ENCODE measurements at regions not wholly inside any gene's neighbourhood (a gene's known extent, or its start where the extent isn't known, plus 50 kb on each side); places are given as distances from the start of the nearest gene placed in this dataset.

- no peak for TF ChIP-seq CTCF (IDR thresholded peaks at IDR 0.05)
- H3K4me3 ChIP-seq, result no peak overlapping the region
- intact Hi-C loops (cut with DNase I), result no loop called here
- peaks cover under 1% of the 10 kb centered on the region for H3K27me3 ChIP-seq
- H3K27ac ChIP-seq, result no peak overlapping the region
- no peaks in the 10 kb centered on the region for H3K36me3 ChIP-seq
- no peak for ATAC-seq
- DNase-seq, result no peak
- no peaks in the 10 kb centered on the region for H3K4me1 ChIP-seq
- no peaks in the 10 kb centered on the region for H3K9me3 ChIP-seq
These were observed 270.7 kb upstream of the MSX2 start for GRCh38 chr5:174453690-174454089.

- Histone ChIP-seq H3K4me3 (no peak overlapping the region), H3K27me3 (no peaks in the 10 kb centered on the region), H3K9me3 (no peaks in the 10 kb centered on the region), H3K4me1 (no peaks in the 10 kb centered on the region), H3K27ac (no peak overlapping the region), H3K36me3 (no peaks in the 10 kb centered on the region)
- TF ChIP-seq CTCF (IDR thresholded peaks at IDR 0.05), result no peak
- intact Hi-C loops (cut with DNase I), result no loop called here
- no peak for DNase-seq
- ATAC-seq, result no peak
These were observed 269.9 kb upstream of the MSX2 start for GRCh38 chr5:174454464-174454863.

GRCh38 chr5:174454890-174455289 lies 269.5 kb upstream of the MSX2 start:
- TF ChIP-seq CTCF (IDR thresholded peaks at IDR 0.05), result no peak
- H3K4me3 ChIP-seq, result no peak overlapping the region
- intact Hi-C loops (cut with DNase I), result no loop called here
- no peak for DNase-seq
- ATAC-seq, result no peak
- H3K27me3 ChIP-seq, result no peaks in the 10 kb centered on the region
- H3K4me1 ChIP-seq, result no peaks in the 10 kb centered on the region
- H3K36me3 ChIP-seq, result no peaks in the 10 kb centered on the region
- H3K9me3 ChIP-seq, result no peaks in the 10 kb centered on the region
- H3K27ac ChIP-seq, result no peak overlapping the region

GRCh38 chr5:174455301-174455700 lies 269.1 kb upstream of the MSX2 start:
- no peak for TF ChIP-seq CTCF (IDR thresholded peaks at IDR 0.05)
- DNase-seq (no peak), ATAC-seq (no peak)
- H3K27me3 ChIP-seq, result no peaks in the 10 kb centered on the region
- no peaks in the 10 kb centered on the region for H3K36me3 ChIP-seq
- intact Hi-C loops (cut with DNase I), result no loop called here
- no peaks in the 10 kb centered on the region for H3K9me3 ChIP-seq
- no peaks in the 10 kb centered on the region for H3K4me1 ChIP-seq
- H3K4me3 ChIP-seq, result no peak overlapping the region
- no peak overlapping the region for H3K27ac ChIP-seq

GRCh38 chr5:174457141-174457678 lies 267.2 kb upstream of the MSX2 start:
- no peaks in the 10 kb centered on the region for H3K36me3 ChIP-seq
- H3K4me1 ChIP-seq, result no peaks in the 10 kb centered on the region
- no peak for TF ChIP-seq CTCF (IDR thresholded peaks at IDR 0.05)
- no peak for DNase-seq
- no peaks in the 10 kb centered on the region for H3K9me3 ChIP-seq
- intact Hi-C loops (cut with DNase I), result no loop called here
- ATAC-seq, result no peak
- H3K4me3 ChIP-seq, result no peak overlapping the region
- H3K27me3 ChIP-seq, result no peaks in the 10 kb centered on the region
- no peak overlapping the region for H3K27ac ChIP-seq

- no peak overlapping the region for H3K4me3 ChIP-seq
- no peaks in the 10 kb centered on the region for H3K9me3 ChIP-seq
- intact Hi-C loops (cut with DNase I), result no loop called here
- H3K27ac ChIP-seq, result no peak overlapping the region
- H3K4me1 ChIP-seq, result no peaks in the 10 kb centered on the region
- no peak for DNase-seq
- no peaks in the 10 kb centered on the region for H3K27me3 ChIP-seq
- peak; percentile 20 for ATAC-seq
- no peak for TF ChIP-seq CTCF (IDR thresholded peaks at IDR 0.05)
- H3K36me3 ChIP-seq, result no peaks in the 10 kb centered on the region
These were observed 265.2 kb upstream of the MSX2 start for GRCh38 chr5:174459071-174459702.

All from upper lobe of right lung (tissue), 1 donor.